ENCODE measurements at regions not wholly inside any gene's neighbourhood (a gene's known extent, or its start where the extent isn't known, plus 50 kb on each side); places are given as distances from the start of the nearest gene placed in this dataset.

DNA sequence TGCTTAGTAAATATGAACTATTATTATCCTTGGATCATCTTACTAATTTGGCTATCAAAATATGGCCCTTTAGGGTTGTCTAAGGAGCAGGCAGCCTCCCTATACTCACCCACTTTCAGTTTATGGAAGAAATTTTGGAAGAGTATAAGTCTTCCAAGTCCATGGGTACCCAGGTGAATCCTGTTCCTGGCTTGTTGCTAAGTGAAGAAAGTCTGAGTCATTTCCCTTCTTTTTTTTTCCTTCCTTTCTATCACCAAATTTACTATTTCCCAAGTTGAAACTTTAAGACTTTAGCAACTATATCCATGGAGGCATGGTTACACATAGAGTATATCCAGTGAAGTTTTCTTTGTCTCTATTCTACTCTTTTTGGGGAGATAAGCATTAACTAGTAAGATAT lies 184.0 kb upstream of the ACTBL2 start:
- intact Hi-C loops (cut with micrococcal nuclease): no loop called here
- no peaks in the 10 kb centered on the region for H3K27me3 ChIP-seq (ENCODE audit: low read length)
- no peak overlapping the region for H3K4me3 ChIP-seq (ENCODE audit: low read length)
- no TSS peak for BruUV-seq (replicated peaks)
- TF ChIP-seq EZH2 (IDR thresholded peaks at IDR 0.05; ENCODE audit: low read length, unreplicated experiment): no peak
- TF ChIP-seq, protein P1, sequence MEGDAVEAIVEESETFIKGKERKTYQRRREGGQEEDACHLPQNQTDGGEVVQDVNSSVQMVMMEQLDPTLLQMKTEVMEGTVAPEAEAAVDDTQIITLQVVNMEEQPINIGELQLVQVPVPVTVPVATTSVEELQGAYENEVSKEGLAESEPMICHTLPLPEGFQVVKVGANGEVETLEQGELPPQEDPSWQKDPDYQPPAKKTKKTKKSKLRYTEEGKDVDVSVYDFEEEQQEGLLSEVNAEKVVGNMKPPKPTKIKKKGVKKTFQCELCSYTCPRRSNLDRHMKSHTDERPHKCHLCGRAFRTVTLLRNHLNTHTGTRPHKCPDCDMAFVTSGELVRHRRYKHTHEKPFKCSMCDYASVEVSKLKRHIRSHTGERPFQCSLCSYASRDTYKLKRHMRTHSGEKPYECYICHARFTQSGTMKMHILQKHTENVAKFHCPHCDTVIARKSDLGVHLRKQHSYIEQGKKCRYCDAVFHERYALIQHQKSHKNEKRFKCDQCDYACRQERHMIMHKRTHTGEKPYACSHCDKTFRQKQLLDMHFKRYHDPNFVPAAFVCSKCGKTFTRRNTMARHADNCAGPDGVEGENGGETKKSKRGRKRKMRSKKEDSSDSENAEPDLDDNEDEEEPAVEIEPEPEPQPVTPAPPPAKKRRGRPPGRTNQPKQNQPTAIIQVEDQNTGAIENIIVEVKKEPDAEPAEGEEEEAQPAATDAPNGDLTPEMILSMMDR (conservative IDR thresholded peaks at IDR 0.05; ENCODE audit: low read depth, low read length): no peak
- no peak for TF ChIP-seq EZH2phosphoT487 (IDR thresholded peaks at IDR 0.05; ENCODE audit: borderline replicate concordance, low read length)
- no peaks in the 10 kb centered on the region for H3K36me3 ChIP-seq (ENCODE audit: low read depth, low read length)
- POLR2A ChIA-PET (ENCODE audit: unreplicated experiment): no interaction called here
- no peaks in the 10 kb centered on the region for H3K79me2 ChIP-seq (ENCODE audit: low read length)
- no peak overlapping the region for H3K4me2 ChIP-seq (ENCODE audit: low read length)
- CTCF ChIA-PET: no interaction called here
- no peaks in the 10 kb centered on the region for H3K4me1 ChIP-seq (ENCODE audit: insufficient read depth, low read length)
- no peaks in the 10 kb centered on the region for H3K9me3 ChIP-seq (ENCODE audit: low read length)
- no peaks in the 10 kb centered on the region for H3K9me2 ChIP-seq (replicated peaks; ENCODE audit: low read length)
- DNase-seq (peak; percentile 4), ATAC-seq (no peak)
- no peak overlapping the region for H3K27ac ChIP-seq (ENCODE audit: low read length)
- no peaks in the 10 kb centered on the region for H3F3A ChIP-seq (ENCODE audit: low read length, unreplicated experiment)
- H3K9ac ChIP-seq (ENCODE audit: low read length): no peak overlapping the region
- no peaks in the 10 kb centered on the region for H4K20me1 ChIP-seq (ENCODE audit: low read length)
- no peak overlapping the region for H2AFZ ChIP-seq (ENCODE audit: low read length)

- CTCF ChIA-PET: no interaction called here
- ATAC-seq (no peak), DNase-seq (peak; percentile 2)
Measured at GRCh38 chr5:57665146-57665936, 182.7 kb upstream of the ACTBL2 start.

DNA sequence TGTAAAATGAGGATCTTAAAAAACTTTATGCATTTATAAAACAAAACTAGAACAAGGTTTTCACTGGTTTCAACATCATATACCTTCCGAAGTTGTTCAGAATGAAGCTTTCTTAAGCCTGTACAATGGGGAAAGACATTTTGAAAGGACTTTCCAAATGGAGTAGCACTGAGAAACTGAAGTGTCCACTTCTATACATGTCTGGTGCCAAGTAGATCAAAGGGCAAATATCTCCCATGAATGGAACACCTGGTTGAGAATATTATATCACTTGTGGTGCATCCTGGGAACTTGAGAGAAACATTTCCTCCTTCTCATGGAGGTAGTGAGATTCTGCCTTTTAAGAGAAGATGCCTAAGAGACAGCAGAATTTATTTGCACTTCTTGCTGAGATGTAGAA lies 182.1 kb upstream of the ACTBL2 start:
- H3K4me2 ChIP-seq (ENCODE audit: low read length): no peak overlapping the region
- H3K9me3 ChIP-seq (ENCODE audit: low read length): no peaks in the 10 kb centered on the region
- H2AFZ ChIP-seq (ENCODE audit: low read length): no peak overlapping the region
- no peaks in the 10 kb centered on the region for H3K79me2 ChIP-seq (ENCODE audit: low read length)
- no peak overlapping the region for H3K27ac ChIP-seq (ENCODE audit: low read length)
- no peak overlapping the region for H3K9ac ChIP-seq (ENCODE audit: low read length)
- H3K4me3 ChIP-seq (ENCODE audit: low read length): no peak overlapping the region
- no peak for DNase-seq
- intact Hi-C loops (cut with micrococcal nuclease): no loop called here
- H4K20me1 ChIP-seq (ENCODE audit: low read length): no peaks in the 10 kb centered on the region
- no peaks in the 10 kb centered on the region for H3F3A ChIP-seq (ENCODE audit: low read length, unreplicated experiment)
- POLR2A ChIA-PET (ENCODE audit: unreplicated experiment): no interaction called here
- H3K27me3 ChIP-seq (ENCODE audit: low read length): no peaks in the 10 kb centered on the region
- no peaks in the 10 kb centered on the region for H3K9me2 ChIP-seq (replicated peaks; ENCODE audit: low read length)
- no TSS peak for BruUV-seq (replicated peaks)
- CTCF ChIA-PET: no interaction called here
- no peaks in the 10 kb centered on the region for H3K4me1 ChIP-seq (ENCODE audit: insufficient read depth, low read length)
- H3K36me3 ChIP-seq (ENCODE audit: low read depth, low read length): no peaks in the 10 kb centered on the region
- TF ChIP-seq, protein P1 (conservative IDR thresholded peaks at IDR 0.05; ENCODE audit: low read depth, low read length): no peak
- TF ChIP-seq EZH2phosphoT487 (IDR thresholded peaks at IDR 0.05; ENCODE audit: borderline replicate concordance, low read length) (no peak), EZH2 (IDR thresholded peaks at IDR 0.05; ENCODE audit: low read length, unreplicated experiment) (no peak)
- no peak for ATAC-seq

More at GRCh38 chr5:57665146-57665936, 182.7 kb upstream of the ACTBL2 start:
- H3K36me3 ChIP-seq (ENCODE audit: low read depth, low read length): no peaks in the 10 kb centered on the region
- no peak overlapping the region for H3K27ac ChIP-seq (ENCODE audit: low read length)
- H3K4me2 ChIP-seq (ENCODE audit: low read length): no peak overlapping the region
- H3K79me2 ChIP-seq (ENCODE audit: low read length): no peaks in the 10 kb centered on the region
- no peaks in the 10 kb centered on the region for H4K20me1 ChIP-seq (ENCODE audit: low read length)
- no TSS peak for BruUV-seq (replicated peaks)
- intact Hi-C loops (cut with micrococcal nuclease): no loop called here
- no peak for TF ChIP-seq EZH2 (IDR thresholded peaks at IDR 0.05; ENCODE audit: low read length, unreplicated experiment)
- no peaks in the 10 kb centered on the region for H3F3A ChIP-seq (ENCODE audit: low read length, unreplicated experiment)
- H3K4me1 ChIP-seq (ENCODE audit: insufficient read depth, low read length): no peaks in the 10 kb centered on the region
- H3K27me3 ChIP-seq (ENCODE audit: low read length): no peaks in the 10 kb centered on the region
- H3K9me3 ChIP-seq (ENCODE audit: low read length): no peaks in the 10 kb centered on the region
- H2AFZ ChIP-seq (ENCODE audit: low read length): no peak overlapping the region
- no peaks in the 10 kb centered on the region for H3K9me2 ChIP-seq (replicated peaks; ENCODE audit: low read length)
- POLR2A ChIA-PET (ENCODE audit: unreplicated experiment): no interaction called here
- no peak overlapping the region for H3K4me3 ChIP-seq (ENCODE audit: low read length)
- H3K9ac ChIP-seq (ENCODE audit: low read length): no peak overlapping the region

Measured in PC-3 (cell line).